Skeletal muscle cell (primary cell): ENCODE measurements at regions not wholly inside any gene's neighbourhood (a gene's known extent, or its start where the extent isn't known, plus 50 kb on each side); places are given as distances from the start of the nearest gene placed in this dataset.

ENCODE experiments used
- DNase-seq: peaks from one replicate; pipeline ENCODE4 v3.0.0-alpha.2; 2010; ENCODE audit warnings: low read depth
- H3K4me3 ChIP-seq: 2 replicates; pipeline ENCODE4 v1.5.1; 2011; ENCODE audit warnings: low read depth, mild to moderate bottlenecking, control low read depth, low read length, moderate library complexity

GRCh38 chr4:128468123-128468989 is 180.7 kb upstream of the PGRMC2 start:
- H3K4me3 ChIP-seq = no peak overlapping the region
- peak; percentile 98 for DNase-seq

GRCh38 chr4:128465523-128465922 is 177.9 kb upstream of the PGRMC2 start:
- H3K4me3 ChIP-seq = no peak overlapping the region

GRCh38 chr4:128463006-128463405 is 175.4 kb upstream of the PGRMC2 start:
- no peak for DNase-seq
- H3K4me3 ChIP-seq = no peak overlapping the region

More at GRCh38 chr4:128465523-128465922, 177.9 kb upstream of the PGRMC2 start:
- no peak for DNase-seq

GRCh38 chr4:128462103-128462783 is 174.6 kb upstream of the PGRMC2 start:
- DNase-seq = no peak
- no peak overlapping the region for H3K4me3 ChIP-seq

GRCh38 chr4:128461291-128462102 is 173.9 kb upstream of the PGRMC2 start:
- H3K4me3 ChIP-seq = no peak overlapping the region
- DNase-seq = peak; percentile 84

GRCh38 chr4:128459547-128459946 is 171.9 kb upstream of the PGRMC2 start:
- no peak for DNase-seq
- H3K4me3 ChIP-seq = no peak overlapping the region

- no peak overlapping the region for H3K4me3 ChIP-seq
- DNase-seq = no peak
These were observed 171.2 kb upstream of the PGRMC2 start for GRCh38 chr4:128458816-128459215.

GRCh38 chr4:128457726-128458125 is 170.1 kb upstream of the PGRMC2 start:
- no peak overlapping the region for H3K4me3 ChIP-seq
- no peak for DNase-seq

GRCh38 chr4:128456171-128456570 is 168.6 kb upstream of the PGRMC2 start:
- no peak overlapping the region for H3K4me3 ChIP-seq
- DNase-seq = no peak

GRCh38 chr4:128455480-128455879 is 167.9 kb upstream of the PGRMC2 start:
- DNase-seq = no peak
- no peak overlapping the region for H3K4me3 ChIP-seq

- DNase-seq = no peak
- H3K4me3 ChIP-seq = no peak overlapping the region
These were observed 167.3 kb upstream of the PGRMC2 start for GRCh38 chr4:128454881-128455280.

- DNase-seq = peak; percentile 91
- H3K4me3 ChIP-seq = peak overlapping the region; percentile 17
These were observed 166.8 kb upstream of the PGRMC2 start for GRCh38 chr4:128454281-128454871.

GRCh38 chr4:128452415-128452814 is 164.8 kb upstream of the PGRMC2 start:
- no peak for DNase-seq
- no peak overlapping the region for H3K4me3 ChIP-seq

- no peak overlapping the region for H3K4me3 ChIP-seq
- DNase-seq = no peak
These were observed 163.8 kb upstream of the PGRMC2 start for GRCh38 chr4:128451270-128451905.

- H3K4me3 ChIP-seq = no peak overlapping the region
- no peak for DNase-seq
These were observed 162.9 kb upstream of the PGRMC2 start for GRCh38 chr4:128450326-128451120.

GRCh38 chr4:128449251-128449650 is 161.6 kb upstream of the PGRMC2 start:
- no peak overlapping the region for H3K4me3 ChIP-seq
- no peak for DNase-seq

- DNase-seq = no peak
- no peak overlapping the region for H3K4me3 ChIP-seq
These were observed 157.1 kb upstream of the PGRMC2 start for GRCh38 chr4:128444544-128445302.

- no peak overlapping the region for H3K4me3 ChIP-seq
These were observed 153.3 kb upstream of the PGRMC2 start for GRCh38 chr4:128440923-128441322.

More at GRCh38 chr4:128440923-128441322, 153.3 kb upstream of the PGRMC2 start:
- DNase-seq = no peak
